Stimulated activated effector memory CD8-positive, alpha-beta T cell treated with anti-CD3 and anti-CD28 coated beads, Interleukin-12 subunit alpha, Interleukin-12 subunit beta, amount 100 ng/mL, for 72 hours (primary cell): ENCODE measurements at regions not wholly inside any gene's neighbourhood (a gene's known extent, or its start where the extent isn't known, plus 50 kb on each side); places are given as distances from the start of the nearest gene placed in this dataset.

Experiments
- ATAC-seq: fragments of 150-1000 bp; cut with Tn5 transposase; 2 replicates; pipeline ENCODE4 v1.10.0; 2021
- DNase-seq, 2 donors: peaks; one replicate each; pipeline ENCODE4 v3.0.0; 2021 to 2022; ENCODE audit warnings: low spot score in 2 of 2
- H3K27ac Mint-ChIP-seq: one replicate; pipeline ENCODE4 v1.8.0; 2022; ENCODE audit warnings: mild to moderate bottlenecking, mixed read lengths
- H3K36me3 Mint-ChIP-seq: one replicate; pipeline ENCODE4 v1.8.0; 2022; ENCODE audit warnings: mild to moderate bottlenecking, mixed read lengths
- H3K4me1 Mint-ChIP-seq: one replicate; pipeline ENCODE4 v1.8.0; 2022; ENCODE audit warnings: mixed read lengths
- H3K4me3 Mint-ChIP-seq: one replicate; pipeline ENCODE4 v1.8.0; 2022; ENCODE audit warnings: mild to moderate bottlenecking, mixed read lengths
- H3K9me3 Mint-ChIP-seq: one replicate; pipeline ENCODE4 v1.8.0; 2022; ENCODE audit warnings: mixed read lengths

- Mint-ChIP-seq H3K4me1 (no peaks in the 10 kb centered on the region), H3K4me3 (no peak overlapping the region), H3K36me3 (no peaks in the 10 kb centered on the region), H3K9me3 (peaks cover 4% of the 10 kb centered on the region), H3K27ac (no peak overlapping the region)
- peak in 1 of 2 donors; percentile 41 for DNase-seq
- no peak for ATAC-seq
These were observed 497.1 kb downstream of the BRD1 start for GRCh38 chr22:49330421-49331222.

DNA sequence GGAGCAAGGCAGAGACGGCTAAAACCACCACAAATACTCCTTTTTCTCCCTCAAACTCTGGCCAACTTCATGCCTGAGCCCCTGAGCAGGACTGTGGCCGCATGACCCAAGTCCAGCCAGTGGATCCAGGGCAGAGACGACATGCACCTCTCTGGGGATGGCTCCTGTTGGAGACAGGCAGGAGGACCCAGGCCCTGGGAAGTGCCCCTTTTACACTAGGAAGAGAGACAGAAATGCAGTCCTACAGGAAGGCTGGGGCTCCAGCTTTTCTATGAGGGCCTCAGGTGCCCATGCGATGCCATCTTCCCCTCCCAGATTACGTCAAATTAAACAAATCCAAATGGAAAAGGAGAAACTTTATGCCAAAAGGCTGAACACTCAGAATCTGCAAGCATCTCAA is 498.0 kb downstream of the BRD1 start:
- Mint-ChIP-seq H3K36me3 (no peaks in the 10 kb centered on the region), H3K4me1 (no peaks in the 10 kb centered on the region), H3K9me3 (peaks cover 4% of the 10 kb centered on the region), H3K27ac (no peak overlapping the region), H3K4me3 (no peak overlapping the region)
- peak in 1 of 2 donors; percentile 10 for DNase-seq
- ATAC-seq: no peak

- H3K4me1 Mint-ChIP-seq: no peaks in the 10 kb centered on the region
- H3K4me3 Mint-ChIP-seq: no peak overlapping the region
- peaks cover 4% of the 10 kb centered on the region for H3K9me3 Mint-ChIP-seq
- H3K36me3 Mint-ChIP-seq: no peaks in the 10 kb centered on the region
- H3K27ac Mint-ChIP-seq: no peak overlapping the region
- ATAC-seq: no peak
- DNase-seq: peak in 1 of 2 donors; percentile 15
These were observed 498.9 kb downstream of the BRD1 start for GRCh38 chr22:49328630-49329405.

DNA sequence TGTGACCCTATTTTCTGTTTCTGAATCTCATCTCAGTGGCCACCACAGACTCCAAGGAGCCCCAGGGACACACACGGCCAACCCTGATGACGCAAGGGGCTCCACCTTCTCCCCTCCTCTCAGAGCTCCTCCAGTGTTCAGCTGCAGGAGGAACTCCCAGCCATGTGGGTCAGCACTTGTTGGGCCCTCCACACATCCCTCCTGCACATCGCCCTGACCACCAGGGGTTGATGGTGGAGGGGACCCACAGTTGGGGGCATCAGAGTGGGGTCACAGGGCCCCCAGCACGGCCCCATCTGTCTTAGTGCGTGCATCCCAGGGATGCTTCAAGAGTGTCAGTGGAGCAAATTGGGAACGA is 499.6 kb downstream of the BRD1 start:
- Mint-ChIP-seq H3K27ac (no peak overlapping the region), H3K9me3 (peaks cover 4% of the 10 kb centered on the region), H3K4me3 (no peak overlapping the region), H3K4me1 (peaks cover 5% of the 10 kb centered on the region), H3K36me3 (no peaks in the 10 kb centered on the region)
- ATAC-seq (no peak), DNase-seq (no peak)

DNA sequence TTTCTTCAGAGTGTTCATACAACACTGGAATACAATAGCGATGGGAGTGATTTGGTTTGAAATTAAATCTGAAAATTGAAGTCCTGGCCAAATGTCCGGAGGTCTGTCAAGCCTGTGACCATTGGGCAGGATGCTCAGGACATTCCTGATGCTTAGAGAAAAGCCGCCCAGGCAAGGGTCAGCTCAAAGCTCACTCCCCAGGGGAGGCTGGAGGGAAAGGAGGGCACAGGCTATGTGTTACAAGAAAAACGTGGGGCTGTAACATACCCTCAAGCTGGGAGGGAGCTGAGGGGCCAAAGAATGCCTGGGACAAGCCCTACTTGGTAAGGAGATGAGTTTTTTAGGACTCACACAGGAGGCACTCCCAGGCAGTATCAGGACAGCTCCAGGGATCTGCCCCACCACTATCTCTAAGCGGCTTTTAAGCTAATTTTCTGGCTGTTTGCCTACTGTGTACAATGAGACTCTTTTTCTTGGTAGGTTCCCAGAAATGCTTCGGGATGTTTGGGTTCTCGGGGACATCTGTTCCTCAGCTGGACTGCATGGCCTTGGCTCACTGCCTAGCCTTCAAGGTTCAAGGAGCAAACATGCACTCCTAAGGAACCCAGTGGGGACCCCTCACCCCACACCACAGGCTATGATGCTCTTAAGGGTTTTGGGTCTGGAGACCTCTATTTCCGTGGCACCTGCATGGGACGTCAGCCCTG is 500.1 kb downstream of the BRD1 start:
- DNase-seq (peak in 1 of 2 donors; percentile 36), ATAC-seq (no peak)
- H3K27ac Mint-ChIP-seq: no peak overlapping the region
- H3K4me1 Mint-ChIP-seq: peaks cover 7% of the 10 kb centered on the region
- H3K9me3 Mint-ChIP-seq: peaks cover 4% of the 10 kb centered on the region
- no peaks in the 10 kb centered on the region for H3K36me3 Mint-ChIP-seq
- H3K4me3 Mint-ChIP-seq: no peak overlapping the region

DNA sequence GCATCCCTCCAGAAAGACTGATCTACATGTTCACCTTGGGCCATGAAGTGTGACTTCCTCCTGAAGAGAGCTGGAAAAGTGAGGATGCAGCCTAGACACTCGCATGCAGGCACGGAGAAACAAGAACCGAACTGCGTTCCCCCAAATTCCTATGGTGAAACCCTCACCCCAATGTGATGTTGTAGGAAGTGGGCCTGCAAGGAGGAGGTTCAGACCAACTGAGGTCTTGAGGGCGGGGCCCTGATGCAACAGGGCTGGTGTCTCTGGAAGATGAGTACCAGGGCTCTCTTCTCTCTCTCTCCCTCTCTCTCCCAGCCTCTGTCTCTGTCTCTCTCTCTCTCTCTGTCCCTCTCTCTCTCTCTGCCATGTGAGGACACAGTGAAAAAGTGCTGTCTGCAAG is 501.1 kb downstream of the BRD1 start:
- H3K36me3 Mint-ChIP-seq: no peaks in the 10 kb centered on the region
- DNase-seq (peak in 1 of 2 donors; percentile 8), ATAC-seq (no peak)
- H3K4me3 Mint-ChIP-seq: no peak overlapping the region
- H3K4me1 Mint-ChIP-seq: peaks cover 7% of the 10 kb centered on the region
- peaks cover 4% of the 10 kb centered on the region for H3K9me3 Mint-ChIP-seq
- no peak overlapping the region for H3K27ac Mint-ChIP-seq

DNA sequence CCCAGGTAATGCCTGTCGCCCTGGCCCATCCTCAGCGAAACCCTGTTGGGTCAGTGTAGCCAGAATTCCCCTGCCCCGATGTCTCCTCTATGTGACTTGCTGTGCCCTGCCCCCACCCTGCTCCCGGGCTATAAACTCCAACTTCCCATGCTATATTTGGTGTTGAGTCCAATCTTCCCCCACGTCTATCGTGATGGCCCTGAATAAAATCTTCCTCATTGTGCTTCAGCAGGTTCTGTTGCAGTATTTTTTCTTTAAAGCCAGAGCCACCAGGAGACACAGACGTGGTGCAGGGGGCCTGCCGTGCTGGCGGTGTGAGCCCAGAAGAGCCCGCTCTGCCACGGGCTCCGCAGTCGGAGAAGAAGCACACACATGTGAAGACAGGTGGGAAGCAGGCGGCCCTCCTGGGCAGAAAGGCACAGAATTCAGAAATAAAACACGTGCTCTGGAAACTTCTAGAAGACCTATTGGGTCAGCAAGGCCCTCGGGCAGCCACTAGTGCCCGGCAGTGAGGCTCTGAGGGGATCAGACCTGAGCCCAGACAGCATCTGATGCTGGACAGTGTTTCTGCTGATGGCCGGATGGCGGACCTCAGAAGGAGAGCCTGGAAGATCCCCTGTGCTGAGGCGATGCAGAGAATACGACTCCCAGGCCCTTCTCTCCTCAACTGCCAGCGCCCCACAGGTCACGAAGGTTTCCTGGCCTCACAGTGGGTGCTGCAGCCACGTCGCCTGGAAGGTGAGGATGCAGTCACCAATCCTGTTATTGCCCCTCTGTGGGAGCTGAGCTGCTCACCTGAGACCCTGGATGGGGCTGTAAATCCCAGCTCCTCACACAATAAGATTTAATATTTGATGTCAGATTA is 501.9 kb downstream of the BRD1 start:
- DNase-seq (peak in 1 of 2 donors; percentile 12), ATAC-seq (peak; percentile 3)
- Mint-ChIP-seq H3K9me3 (peaks cover 4% of the 10 kb centered on the region), H3K4me1 (peaks cover 7% of the 10 kb centered on the region), H3K4me3 (no peak overlapping the region), H3K36me3 (no peaks in the 10 kb centered on the region), H3K27ac (no peak overlapping the region)

DNA sequence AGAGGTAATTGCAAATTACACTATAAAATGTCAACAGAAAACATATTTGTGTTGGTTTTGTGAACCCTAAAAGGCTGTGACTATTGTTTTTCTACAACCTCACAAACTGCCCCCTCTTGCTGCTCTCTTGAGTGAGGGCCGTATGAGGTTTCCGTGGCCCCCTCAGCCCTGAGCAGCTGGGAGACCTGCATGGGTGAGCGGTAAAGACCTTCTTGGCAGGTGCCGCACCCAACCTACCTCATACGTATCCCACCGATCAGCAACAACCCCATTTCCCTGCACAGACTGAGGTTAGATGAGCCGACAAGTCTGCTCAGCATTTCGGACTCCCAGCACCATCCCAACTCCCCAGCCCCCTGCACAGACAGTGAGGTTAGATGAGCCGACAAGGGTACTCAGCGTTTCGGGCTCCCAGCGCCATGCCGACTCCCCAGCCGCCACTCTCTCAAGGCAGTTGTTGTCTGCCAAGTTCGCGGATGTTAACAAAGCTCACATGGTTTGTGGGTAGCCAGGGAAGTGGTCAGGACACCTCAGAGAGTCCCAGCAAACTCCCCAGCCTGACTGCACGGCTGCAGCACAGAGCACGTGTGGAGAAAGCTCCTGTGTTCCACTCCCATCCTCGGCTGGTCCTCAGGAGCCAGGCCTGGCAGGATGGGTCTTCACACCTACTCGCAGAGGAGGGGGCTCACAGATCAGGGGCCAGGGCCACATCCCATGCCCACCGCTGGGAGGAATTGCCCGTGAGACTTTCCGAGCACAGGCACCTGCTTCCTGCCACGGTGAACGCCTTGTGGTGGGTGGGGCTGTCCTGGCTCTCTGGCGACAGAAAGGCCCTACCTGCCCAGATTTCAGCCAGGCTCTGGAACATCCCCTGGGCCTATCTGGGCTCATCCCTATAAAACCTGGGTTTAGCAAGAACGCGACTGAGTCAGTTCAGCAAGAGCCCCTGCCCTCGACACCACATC is 502.9 kb downstream of the BRD1 start:
- H3K4me3 Mint-ChIP-seq: peak overlapping the region; percentile 8
- no peaks in the 10 kb centered on the region for H3K36me3 Mint-ChIP-seq
- peak; percentile 63 for ATAC-seq
- peaks cover 7% of the 10 kb centered on the region for H3K4me1 Mint-ChIP-seq
- DNase-seq: peak in 1 of 2 donors; percentile 28
- H3K9me3 Mint-ChIP-seq: peaks cover 4% of the 10 kb centered on the region
- H3K27ac Mint-ChIP-seq: no peak overlapping the region

DNA sequence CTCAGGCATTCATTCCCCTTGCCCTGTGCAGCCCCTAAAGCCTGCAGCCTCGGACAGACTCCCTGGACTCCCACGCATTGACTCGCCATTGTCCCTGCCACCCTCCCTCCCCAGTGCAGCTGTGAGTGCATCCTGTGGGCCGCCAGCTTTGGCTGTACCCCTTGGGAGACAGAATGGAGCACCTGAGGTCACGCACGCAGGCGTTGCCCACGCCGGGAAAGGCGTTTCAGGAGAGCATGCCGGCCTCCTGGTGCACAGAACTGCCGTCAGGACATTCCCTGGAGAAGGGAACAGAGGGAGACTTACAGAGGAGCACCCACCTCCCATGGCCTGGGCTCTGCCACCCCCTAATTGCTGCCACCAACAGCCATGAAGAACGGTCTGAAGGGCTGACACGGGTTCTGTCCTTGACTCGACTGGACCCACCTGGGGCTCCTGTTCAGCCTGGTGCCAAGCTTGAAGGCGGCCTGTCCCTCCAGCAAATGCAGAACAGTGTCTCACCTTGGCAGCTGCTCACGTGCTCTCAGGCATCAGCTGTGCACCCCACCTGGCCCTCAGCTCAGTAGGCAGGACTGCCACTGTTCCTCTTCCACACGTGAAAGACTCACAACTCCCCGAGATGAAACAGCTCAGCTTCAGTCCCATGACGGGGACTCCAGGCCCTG is 503.8 kb downstream of the BRD1 start:
- Mint-ChIP-seq H3K27ac (no peak overlapping the region), H3K4me1 (peaks cover 7% of the 10 kb centered on the region), H3K36me3 (no peaks in the 10 kb centered on the region), H3K4me3 (no peak overlapping the region), H3K9me3 (peaks cover 4% of the 10 kb centered on the region)
- peak in 1 of 2 donors; percentile 20 for DNase-seq
- ATAC-seq: no peak

- H3K36me3 Mint-ChIP-seq: no peaks in the 10 kb centered on the region
- peaks cover 7% of the 10 kb centered on the region for H3K4me1 Mint-ChIP-seq
- no peak overlapping the region for H3K4me3 Mint-ChIP-seq
- DNase-seq (peak in 1 of 2 donors; percentile 17), ATAC-seq (no peak)
- peaks cover 4% of the 10 kb centered on the region for H3K9me3 Mint-ChIP-seq
- no peak overlapping the region for H3K27ac Mint-ChIP-seq
These were observed 504.6 kb downstream of the BRD1 start for GRCh38 chr22:49322861-49323622.

DNA sequence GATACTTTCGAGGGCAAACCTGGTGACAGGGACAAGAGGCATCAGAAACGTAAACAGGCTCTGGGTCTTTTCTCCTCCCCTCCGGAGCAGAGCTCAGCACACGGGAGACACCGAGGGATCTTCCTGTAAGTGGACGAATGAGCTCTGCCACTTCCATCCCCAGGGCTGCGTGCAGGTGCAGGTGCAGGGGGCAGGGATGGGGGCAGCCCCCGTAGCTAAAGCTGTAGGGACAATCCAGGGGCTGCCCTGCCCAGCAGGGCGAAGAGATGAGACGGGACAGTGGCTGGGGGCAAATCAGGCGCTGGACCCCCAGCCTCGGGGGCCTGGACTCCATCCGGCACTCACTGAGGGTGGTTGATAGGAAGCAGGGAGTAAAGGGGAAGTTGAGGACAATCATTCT is 505.4 kb downstream of the BRD1 start:
- H3K27ac Mint-ChIP-seq: no peak overlapping the region

DNA sequence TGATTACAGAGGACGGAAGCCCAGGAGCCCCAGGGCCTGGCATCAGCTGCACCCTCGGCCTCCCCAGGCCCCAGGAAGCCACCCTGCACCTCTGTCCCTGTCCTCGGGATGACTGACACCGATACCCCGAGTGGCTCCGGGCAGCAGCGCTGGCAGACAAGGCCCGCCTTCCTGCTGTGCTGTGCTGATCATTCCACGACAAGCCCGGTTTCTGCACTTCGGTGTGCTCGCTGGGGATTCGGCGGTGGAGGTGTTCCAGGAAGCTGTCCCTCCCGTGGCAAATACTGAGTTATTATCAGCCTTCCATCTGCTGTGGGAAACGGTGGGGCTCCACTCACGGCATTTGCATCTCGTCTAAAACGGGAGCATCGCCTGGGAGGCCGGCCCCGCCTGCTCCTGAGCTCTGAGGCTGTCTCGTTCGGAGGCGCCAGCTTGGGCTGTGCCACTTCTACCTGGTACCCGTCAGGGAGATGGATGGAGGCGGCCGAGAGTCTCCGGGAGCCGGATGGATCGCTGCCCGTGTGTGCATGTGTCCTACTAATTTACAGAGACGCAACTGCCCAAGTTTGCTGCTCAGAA is 506.1 kb downstream of the BRD1 start:
- Mint-ChIP-seq H3K36me3 (no peaks in the 10 kb centered on the region), H3K9me3 (no peaks in the 10 kb centered on the region), H3K4me1 (peaks cover 7% of the 10 kb centered on the region), H3K27ac (no peak overlapping the region), H3K4me3 (no peak overlapping the region)
- ATAC-seq (no peak), DNase-seq (peak in 1 of 2 donors; percentile 18)

More for the DNA sequence above, 505.4 kb downstream of the BRD1 start:
- Mint-ChIP-seq H3K36me3 (no peaks in the 10 kb centered on the region), H3K4me1 (peaks cover 7% of the 10 kb centered on the region), H3K4me3 (no peak overlapping the region), H3K9me3 (peaks cover 4% of the 10 kb centered on the region)
- no peak for ATAC-seq
- no peak for DNase-seq
